ENCODE measurements at regions not wholly inside any gene's neighbourhood (a gene's known extent, or its start where the extent isn't known, plus 50 kb on each side); places are given as distances from the start of the nearest gene placed in this dataset.

DNA sequence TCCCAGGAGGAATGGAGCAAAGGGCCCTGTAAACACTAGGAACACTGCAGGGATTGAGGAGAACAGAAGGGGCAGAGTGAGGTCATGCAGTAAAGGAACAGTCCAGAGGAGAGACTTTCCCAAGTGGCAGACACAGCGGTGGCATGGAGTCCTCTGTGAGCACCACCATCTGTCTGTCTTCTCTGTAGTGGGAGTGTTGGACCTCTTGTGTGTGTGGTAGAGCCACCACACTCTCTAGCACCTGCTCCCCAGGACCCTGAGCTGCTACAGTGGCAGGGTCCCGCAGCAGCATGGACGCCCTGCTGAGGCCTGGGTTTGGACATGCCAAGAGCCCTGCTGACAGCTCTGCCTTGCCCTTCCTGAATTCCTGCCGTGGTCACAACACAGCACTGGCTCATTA is 75.7 kb upstream of the LARP1 start:
- TF ChIP-seq POLR2AphosphoS5 (IDR thresholded peaks at IDR 0.05; ENCODE audit: low read depth, low read length), result no peak
- no peak for TF ChIP-seq POLR2A (IDR thresholded peaks at IDR 0.05; ENCODE audit: low read depth, low read length)

All from GM12892 (cell line).